GM18502 (cell line): ENCODE measurements at regions not wholly inside any gene's neighbourhood (a gene's known extent, or its start where the extent isn't known, plus 50 kb on each side); places are given as distances from the start of the nearest gene placed in this dataset.

Experiments
- ATAC-seq: cut with Tn5 transposase; IDR thresholded peaks from one replicate; pipeline ENCODE4 v1.9.1; 2021; ENCODE audit warnings: mild to moderate bottlenecking; ENCODE audit not compliant: unreplicated experiment, poor library complexity

- no peak for ATAC-seq
These were observed 79.8 kb upstream of the TENT5A start for GRCh38 chr6:81832304-81832703.

GRCh38 chr6:81831274-81831673 is 78.8 kb upstream of the TENT5A start:
- ATAC-seq = no peak

DNA sequence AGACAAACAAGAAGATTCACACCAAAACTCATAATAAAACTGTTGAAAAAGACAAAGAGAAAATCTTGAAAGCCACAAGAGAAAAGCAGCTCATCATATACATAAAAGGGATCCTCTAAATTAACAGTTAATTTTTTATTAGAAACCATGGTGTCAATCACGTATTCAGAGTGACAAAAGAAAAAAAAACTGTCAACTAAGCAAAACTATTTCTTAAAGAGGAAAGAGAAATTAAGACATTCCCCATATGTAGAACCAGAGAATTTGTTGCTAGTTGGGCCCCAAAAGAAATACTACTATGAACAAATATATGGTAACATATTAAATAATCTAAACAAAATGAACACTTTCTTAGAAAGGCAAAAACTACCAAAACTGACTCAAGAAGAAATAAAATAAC is 74.3 kb upstream of the TENT5A start:
- no peak for ATAC-seq

DNA sequence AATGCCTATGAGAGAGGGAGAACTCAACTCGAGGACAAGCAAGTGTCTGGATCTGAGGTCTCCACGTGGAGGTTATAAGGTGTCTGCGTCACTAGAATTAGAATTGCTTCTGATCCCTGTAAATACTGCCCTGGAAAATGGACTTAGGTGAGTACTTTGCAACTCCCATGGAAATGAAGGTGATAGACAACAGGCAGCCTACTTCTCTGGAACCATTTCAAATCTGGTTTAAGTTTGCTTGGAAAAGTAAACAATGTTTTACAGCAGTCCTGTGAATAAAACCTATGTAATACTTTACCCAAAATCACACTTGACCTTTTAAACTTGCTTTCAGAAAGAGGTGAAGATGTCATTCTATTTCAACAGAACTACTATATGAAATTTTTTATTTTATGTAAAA is 70.1 kb upstream of the TENT5A start:
- ATAC-seq = no peak

DNA sequence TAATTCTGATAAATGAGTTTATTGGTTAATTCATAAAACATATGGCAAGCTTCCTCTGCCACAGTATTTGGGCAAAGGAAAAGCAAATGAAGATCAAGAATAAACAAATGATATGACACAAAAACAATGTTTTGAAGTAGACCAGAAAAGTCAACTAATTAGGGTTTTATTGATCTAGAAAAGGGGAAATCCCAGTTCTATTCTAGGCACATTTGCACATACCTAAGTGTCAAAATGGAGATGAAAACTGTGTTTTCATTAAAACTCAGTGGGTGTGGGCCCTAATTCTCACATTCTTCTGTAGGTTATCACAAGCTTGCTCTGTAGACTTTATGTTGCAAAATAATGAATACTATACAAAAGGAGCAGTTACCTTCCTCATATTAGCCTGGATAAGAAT is 69.0 kb upstream of the TENT5A start:
- ATAC-seq = no peak

- ATAC-seq = no peak
These were observed 68.5 kb upstream of the TENT5A start for GRCh38 chr6:81820980-81821379.

DNA sequence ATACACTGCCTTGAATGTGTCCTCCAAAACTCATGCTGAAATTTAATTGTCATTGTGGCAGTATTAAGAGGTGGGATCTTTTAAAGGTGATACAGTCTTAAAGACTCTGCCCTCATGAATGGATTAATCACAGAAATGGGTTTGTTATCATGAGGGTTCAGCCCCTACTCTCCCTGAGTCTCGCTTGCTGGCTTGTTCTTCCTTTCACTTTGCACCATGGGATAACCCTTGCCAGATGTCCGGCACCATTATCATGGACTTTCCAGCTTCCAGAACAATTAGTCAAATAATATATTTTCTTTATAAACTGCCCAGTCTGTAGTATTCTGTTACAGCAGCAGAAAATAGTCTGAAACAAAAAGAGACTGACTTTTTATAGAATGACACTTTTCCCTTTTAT is 67.9 kb upstream of the TENT5A start:
- no peak for ATAC-seq

- no peak for ATAC-seq
These were observed 67.3 kb upstream of the TENT5A start for GRCh38 chr6:81819767-81820166.

DNA sequence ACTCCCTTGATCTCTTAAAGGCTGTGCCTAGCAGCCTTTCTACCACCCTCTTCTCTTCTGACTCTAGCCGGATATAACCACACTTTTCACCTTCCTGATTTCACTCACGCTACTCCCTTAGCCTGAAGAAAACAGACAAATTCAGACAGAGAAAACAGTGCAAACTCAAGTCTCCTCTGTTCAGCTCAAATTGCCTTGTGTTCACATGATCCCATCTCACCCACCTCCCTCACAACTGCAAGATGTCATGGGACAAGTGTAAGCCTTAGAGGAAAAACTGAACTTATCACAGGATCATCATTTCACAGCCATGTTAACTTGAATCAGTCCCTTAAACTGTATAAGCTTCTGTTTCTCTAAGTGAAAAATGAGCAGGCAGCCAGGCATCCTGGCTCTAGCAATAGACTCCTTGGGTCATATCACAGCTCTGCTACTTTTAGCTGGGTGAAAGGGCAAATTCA is 66.5 kb upstream of the TENT5A start:
- ATAC-seq = no peak

- ATAC-seq = no peak
These were observed 63.9 kb upstream of the TENT5A start for GRCh38 chr6:81816380-81816779.

- ATAC-seq = no peak
These were observed 62.0 kb upstream of the TENT5A start for GRCh38 chr6:81814370-81815076.

- no peak for ATAC-seq
These were observed 60.8 kb upstream of the TENT5A start for GRCh38 chr6:81813305-81813704.

- no peak for ATAC-seq
These were observed 59.9 kb upstream of the TENT5A start for GRCh38 chr6:81812401-81812800.

DNA sequence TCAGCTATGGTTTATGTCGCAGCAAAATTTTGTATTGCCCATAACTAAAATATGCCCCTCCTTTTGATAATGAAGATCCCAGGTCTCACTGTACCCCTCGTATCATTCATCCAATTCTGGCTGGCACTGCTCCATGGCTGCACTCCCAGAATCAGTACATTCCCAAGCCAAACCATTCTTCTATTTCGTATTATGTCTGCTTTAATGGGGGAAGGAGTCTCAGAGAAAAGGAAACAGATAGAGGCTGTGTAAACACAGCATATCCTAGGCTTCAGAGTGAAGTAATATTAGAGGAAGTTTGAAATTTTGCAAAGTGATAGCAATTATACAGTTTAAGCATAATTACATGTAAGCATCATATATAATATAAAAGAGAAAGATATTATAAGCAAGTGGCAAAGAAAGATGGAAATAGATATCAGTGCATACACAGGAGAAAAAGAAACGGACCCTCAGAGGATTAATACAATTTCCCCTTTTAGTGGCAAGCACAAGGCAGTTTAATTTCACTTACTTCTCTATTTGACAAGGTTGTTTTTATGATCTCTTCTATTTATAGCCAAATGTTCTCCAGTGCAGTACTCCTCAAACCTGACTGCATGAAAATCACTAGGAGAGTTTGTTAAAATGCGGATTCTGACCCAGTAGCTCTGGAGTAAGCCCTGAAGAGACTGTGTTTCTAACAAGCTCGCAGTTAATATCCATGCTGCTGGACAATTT is 56.5 kb upstream of the TENT5A start:
- no peak for ATAC-seq

- ATAC-seq = no peak
These were observed 54.5 kb upstream of the TENT5A start for GRCh38 chr6:81806793-81807565.

DNA sequence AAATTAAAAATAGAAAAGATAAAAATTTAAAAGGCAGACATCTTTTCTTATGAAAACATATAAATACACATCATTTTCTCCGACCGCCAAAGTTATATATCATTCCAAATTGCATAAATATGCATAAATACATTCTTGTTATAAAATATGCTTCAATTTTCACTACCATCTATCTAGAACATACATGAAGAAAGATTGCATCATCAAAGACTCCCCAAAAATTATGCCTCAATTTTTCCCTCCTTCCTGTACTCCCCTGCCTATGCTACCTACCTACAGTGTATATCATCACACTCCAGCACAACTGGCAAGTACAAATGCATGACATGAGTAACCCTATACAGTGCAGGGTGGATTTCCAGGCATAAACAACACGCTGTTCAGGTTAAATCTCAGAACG is 49.9 kb upstream of the TENT5A start:
- ATAC-seq = no peak
